GM18870 (cell line): ENCODE measurements at regions not wholly inside any gene's neighbourhood (a gene's known extent, or its start where the extent isn't known, plus 50 kb on each side); places are given as distances from the start of the nearest gene placed in this dataset.

ENCODE experiments used
- ATAC-seq: cut with Tn5 transposase; IDR thresholded peaks from one replicate; pipeline ENCODE4 v1.9.1; 2021; ENCODE audit warnings: moderate library complexity; ENCODE audit not compliant: unreplicated experiment

- no peak for ATAC-seq
Measured at GRCh38 chr13:89628567-89628966, 1718.9 kb upstream of the MIR17HG start.

DNA sequence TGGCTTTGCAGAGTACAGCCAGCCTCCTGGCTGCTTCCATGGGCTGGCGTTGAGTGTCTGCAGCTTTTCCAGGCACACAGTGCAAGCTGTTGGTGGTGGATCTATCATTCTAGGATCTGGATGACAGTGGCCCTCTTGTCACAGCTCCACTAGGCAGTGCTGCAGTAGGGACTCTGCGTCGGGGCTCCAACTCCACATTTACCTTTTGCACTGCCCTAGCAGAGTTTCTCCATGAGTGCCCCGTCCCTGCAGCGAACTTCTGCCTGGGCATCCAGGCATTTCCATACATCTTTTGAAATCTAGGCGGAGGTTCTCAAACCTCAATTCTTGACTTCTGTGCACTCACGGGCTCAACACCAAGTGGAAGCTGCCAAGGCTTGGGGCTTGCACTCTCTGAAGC is 1697.3 kb upstream of the MIR17HG start:
- ATAC-seq = no peak

DNA sequence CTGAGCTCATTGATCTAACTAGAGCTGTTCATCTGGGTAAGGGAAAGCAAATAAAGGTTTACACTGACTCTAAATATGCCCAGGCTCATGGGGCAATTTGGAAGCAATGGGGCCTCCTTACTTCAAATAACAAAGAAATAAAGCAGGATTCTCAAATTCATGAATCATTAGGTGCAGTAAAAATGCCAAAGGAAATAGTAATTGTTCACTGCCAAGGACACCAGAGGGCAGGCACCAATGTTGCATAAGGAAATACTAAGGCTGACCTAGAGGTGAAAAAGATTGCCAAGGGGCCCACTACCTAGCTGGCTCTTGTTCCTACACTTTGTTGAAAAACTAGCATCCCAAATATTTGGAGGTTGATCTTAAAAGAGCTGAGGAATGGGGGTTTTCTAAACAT is 1686.7 kb upstream of the MIR17HG start:
- ATAC-seq = no peak

DNA sequence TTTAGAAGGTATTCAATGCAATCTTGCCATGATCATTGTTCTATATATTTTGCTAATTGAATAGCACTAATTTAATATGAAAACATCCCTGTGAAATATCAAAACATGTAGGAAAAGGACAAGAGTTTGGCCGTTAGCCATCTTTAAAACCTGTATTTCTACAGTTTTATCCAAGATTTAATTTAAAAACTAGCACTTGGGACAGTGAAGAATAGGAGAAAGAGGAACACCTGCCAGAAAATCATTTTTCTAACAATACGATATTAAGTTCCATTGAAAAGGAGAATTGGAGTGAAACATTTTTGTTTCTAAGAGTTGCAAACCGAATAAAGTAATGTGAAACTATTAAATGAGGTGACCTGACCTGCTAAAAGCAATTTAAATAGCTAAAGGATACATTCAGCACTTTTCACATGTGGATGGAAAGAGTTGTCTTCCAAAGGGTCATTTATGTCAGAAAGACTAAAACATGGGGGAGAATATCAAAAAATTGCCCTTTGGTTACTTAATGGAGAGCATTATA is 1673.6 kb upstream of the MIR17HG start:
- no peak for ATAC-seq

GRCh38 chr13:89678466-89679121 is 1668.9 kb upstream of the MIR17HG start:
- ATAC-seq = no peak

DNA sequence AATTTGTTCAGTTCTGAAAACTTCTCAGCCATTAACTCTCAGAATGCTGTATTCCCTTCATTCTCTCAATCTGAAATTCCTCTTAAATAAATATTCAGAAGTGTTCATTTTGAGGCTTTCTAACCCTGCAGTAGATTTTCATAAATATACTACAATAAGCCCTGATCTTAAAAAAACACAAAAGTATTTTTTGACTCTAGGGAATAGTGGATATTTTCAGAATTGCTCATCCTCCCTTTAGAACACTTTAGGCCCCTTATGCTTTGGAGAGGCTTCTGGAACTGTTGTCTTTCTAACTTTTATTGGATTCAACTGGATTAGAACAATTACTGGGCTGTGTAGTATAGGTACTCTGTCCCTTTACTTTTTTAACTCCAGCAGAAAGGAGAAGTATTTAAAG is 1662.6 kb upstream of the MIR17HG start:
- no peak for ATAC-seq

DNA sequence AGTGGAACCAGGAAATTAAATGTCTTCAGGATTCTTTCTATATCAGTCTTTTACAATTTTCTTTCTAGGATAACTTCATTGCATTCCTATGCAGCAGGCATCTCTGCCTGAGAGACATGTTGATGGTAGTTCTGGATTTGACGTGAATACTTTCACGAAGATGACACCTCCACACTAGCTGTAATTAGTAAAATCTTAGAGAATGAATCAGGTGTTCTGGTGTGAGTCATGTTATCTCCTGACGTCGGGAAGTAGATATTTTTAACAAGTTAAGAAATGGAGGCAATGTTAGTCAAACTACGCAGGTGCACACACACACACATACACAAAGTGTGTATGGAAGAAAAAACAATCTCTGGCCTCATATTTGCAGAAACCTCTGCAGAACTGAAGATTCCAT is 1661.3 kb upstream of the MIR17HG start:
- ATAC-seq = no peak

- ATAC-seq = no peak
Measured at GRCh38 chr13:89687066-89687465, 1660.4 kb upstream of the MIR17HG start.

DNA sequence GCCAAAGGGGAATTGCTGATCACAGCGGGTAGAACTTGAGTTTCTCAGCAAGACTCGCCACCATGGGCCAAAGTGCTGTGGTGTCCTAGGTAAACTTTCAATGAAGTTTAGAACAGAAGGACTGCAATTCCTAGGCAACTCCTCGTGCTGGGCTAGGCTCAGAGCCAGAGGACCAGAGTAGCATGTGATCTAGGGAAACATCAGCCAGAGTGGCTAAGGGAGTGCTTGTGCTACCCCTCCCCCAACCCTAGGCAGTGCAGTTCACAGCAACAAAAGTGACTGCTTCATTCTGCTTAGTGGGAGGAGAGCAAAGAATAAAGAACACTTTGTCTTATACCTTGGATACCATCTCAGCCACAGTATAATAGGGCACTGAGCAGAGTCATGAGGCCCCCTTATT is 1658.6 kb upstream of the MIR17HG start:
- no peak for ATAC-seq

GRCh38 chr13:89694451-89694850 is 1653.0 kb upstream of the MIR17HG start:
- ATAC-seq = no peak

- ATAC-seq = no peak
Measured at GRCh38 chr13:89695343-89696257, 1651.9 kb upstream of the MIR17HG start.

DNA sequence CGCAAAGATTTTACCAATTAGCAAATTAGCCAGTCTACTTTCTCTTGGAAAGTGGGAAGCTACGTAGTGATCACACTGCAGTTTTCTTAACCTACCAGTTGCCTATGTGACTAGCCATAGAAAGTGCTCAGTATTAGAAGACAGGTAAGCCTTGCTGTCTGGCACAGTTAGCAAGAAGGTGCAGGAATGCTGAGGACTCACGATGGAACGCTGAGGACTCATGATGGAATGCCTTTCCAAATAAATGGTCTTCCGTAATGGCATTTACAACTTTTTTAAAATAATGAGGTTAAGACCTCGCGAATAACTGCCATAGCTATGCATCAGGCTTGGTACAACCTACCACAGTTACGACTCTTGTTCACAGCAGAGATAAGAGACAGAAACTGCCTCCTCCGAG is 1645.6 kb upstream of the MIR17HG start:
- no peak for ATAC-seq

DNA sequence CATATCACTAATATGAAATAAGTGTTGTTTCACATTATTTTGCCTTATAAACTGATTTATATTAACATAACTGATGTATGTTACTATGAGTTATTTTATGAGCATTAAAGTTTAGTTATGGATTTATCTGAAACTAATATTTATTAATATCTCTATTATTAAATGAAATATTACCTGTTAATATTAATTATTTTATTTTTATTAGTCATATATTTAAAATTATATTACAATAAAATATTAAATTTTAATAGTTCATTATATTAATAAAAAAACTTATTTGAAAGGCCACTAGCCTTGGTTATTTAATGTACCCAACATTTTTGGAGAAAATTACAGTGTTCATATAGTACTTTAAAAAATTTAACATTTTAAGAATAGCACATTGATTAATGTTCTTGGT is 1643.4 kb upstream of the MIR17HG start:
- ATAC-seq = no peak

DNA sequence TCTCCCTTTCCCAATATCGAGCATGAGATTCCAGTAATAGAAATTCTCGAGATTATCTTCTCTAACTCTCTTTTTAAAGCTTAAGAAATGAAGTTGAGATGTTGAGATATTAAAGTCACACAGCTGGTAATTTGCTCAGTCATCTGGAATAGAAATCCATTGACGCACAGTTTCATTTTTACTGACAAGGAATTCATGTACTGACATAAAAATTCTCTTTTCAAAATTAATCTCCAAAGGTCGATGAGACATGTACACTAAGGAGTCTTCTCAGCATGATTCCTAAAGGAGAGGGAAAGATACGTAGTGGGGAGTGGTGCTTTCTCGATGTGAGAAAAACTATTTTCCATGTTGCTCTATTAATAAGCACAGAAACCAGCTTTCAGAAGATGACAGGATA is 1639.5 kb upstream of the MIR17HG start:
- ATAC-seq = no peak

DNA sequence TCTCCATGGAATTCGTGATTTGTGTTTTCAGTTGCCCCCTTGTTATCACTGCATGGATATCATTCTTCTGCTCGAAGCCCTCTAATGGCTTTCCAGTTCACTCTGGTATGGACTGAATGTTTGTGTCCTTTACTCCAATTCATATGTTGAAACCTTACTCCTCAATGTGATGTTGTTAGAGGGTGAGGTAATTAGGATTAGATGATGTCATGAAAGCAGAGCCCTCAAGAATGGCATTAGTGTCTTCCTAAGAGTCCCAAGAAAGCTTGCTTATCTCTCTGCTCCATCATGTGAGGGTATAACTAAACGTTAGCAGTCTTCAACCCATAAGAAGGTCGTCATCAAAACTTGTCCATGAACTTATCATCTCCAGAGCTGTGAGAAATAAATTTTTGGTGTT is 1626.3 kb upstream of the MIR17HG start:
- ATAC-seq = no peak

DNA sequence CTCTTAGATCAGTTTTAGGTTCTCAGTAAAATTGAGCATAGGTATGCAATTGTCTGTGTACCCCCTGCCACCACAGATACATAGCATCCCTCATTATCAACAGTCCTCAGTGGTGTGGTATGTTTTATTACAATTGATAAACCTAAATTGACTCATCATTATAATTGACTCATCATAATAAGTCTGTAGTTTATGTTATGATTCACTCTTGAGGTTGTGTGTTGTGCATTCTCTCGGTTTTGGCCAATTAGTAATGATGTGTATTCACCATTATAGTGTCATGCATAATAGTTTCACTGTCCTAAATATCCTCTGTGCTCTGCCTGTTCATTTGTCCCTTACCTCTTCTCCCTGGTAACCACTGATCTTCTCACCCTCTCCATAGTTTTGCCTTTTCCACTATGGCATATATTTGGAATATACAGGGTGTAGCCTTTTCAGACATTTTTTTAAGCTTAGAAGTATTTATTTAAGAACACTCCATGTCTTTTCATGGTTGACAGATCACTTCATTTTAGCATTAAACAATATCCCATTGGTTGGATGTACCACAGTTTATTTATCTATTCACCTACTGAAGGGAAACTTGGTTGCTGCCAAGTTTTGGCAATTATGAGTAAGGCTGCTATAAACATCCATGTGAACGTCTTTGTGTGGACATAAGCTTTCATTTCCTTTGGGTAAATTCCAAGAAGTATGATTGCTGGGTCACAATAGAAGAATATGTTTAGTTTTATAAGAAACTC is 1620.6 kb upstream of the MIR17HG start:
- no peak for ATAC-seq

- no peak for ATAC-seq
Measured at GRCh38 chr13:89733829-89734228, 1613.7 kb upstream of the MIR17HG start.

- ATAC-seq = no peak
Measured at GRCh38 chr13:89737051-89737450, 1610.4 kb upstream of the MIR17HG start.

GRCh38 chr13:89738072-89738471 is 1609.4 kb upstream of the MIR17HG start:
- ATAC-seq = no peak

- no peak for ATAC-seq
Measured at GRCh38 chr13:89740994-89741685, 1606.3 kb upstream of the MIR17HG start.

GRCh38 chr13:89746554-89746953 is 1600.9 kb upstream of the MIR17HG start:
- ATAC-seq = no peak
